Heart right ventricle (tissue), 16 donors: ENCODE measurements at regions not wholly inside any gene's neighbourhood (a gene's known extent, or its start where the extent isn't known, plus 50 kb on each side); places are given as distances from the start of the nearest gene placed in this dataset.

ENCODE experiments used
- ATAC-seq, 8 donors: fragments of 200-7000 bp; cut with Tn5 transposase; one replicate each; pipeline ENCODE4 v1.9.1; 2020; ENCODE audit warnings: mild to moderate bottlenecking in 8 of 8, moderate library complexity in 8 of 8, moderate number of reproducible peaks in 1 of 8
- DNase-seq, 2 donors: peaks; one replicate each; pipeline ENCODE4 v3.0.0-alpha.2; 2020
- H3K27ac ChIP-seq, 10 donors: fragments of 200-600 bp; sonication (generic) in 2 of 10; one replicate each; pipeline versions ENCODE4 v1.5.0 to v1.8.0; 2020 to 2022; ENCODE audit warnings: mild to moderate bottlenecking in 3 of 10
- H3K27me3 ChIP-seq, 7 donors: fragments of 200-600 bp; one replicate each; pipeline ENCODE4 v1.8.0; 2021 to 2022; ENCODE audit warnings: mild to moderate bottlenecking in 2 of 7
- H3K36me3 ChIP-seq, 9 donors: fragments of 200-600 bp; sonication (generic) in 1 of 9; one replicate each; pipeline versions ENCODE4 v1.5.0 to v1.8.0; 2020 to 2022; ENCODE audit warnings: mild to moderate bottlenecking in 2 of 9
- H3K4me1 ChIP-seq, 9 donors: fragments of 200-600 bp; sonication (generic) in 1 of 9; one replicate each; pipeline versions ENCODE4 v1.5.0 to v1.8.0; 2020 to 2022; ENCODE audit warnings: mild to moderate bottlenecking in 4 of 9
- H3K4me3 ChIP-seq, 10 donors: fragments of 200-600 bp; sonication (generic) in 2 of 10; one replicate each; pipeline versions ENCODE4 v1.5.0 to v1.8.0; 2020 to 2022; ENCODE audit warnings: mild to moderate bottlenecking in 7 of 10, moderate library complexity in 2 of 10
- H3K9me3 ChIP-seq, 11 donors: fragments of 200-600 bp in 10 of 11; sonication (generic) in 2 of 11; one replicate each; pipeline versions ENCODE4 v1.5.0 to v1.8.0; 2013 to 2022; ENCODE audit warnings: mild to moderate bottlenecking in 2 of 11, control low read depth in 1 of 11, moderate library complexity in 1 of 11
- CTCF ChIP-seq, 9 donors: fragments of 200-600 bp; sonication (generic) in 2 of 9; IDR thresholded peaks; one replicate each; pipeline versions ENCODE4 v1.5.0 to v1.8.0; 2021 to 2022; ENCODE audit warnings: antibody characterized with exemption in 9 of 9, mild to moderate bottlenecking in 5 of 9, moderate library complexity in 1 of 9
- WGBS, 2 donors: extraction: QIAGEN DNeasy Blood & Tissue Kit; methylation state at CpG; one replicate each; pipeline ENCODE4 v1.1.7; 2013; ENCODE audit warnings: inconsistent platforms in 1 of 2; 5-methylcytosine and 5-hydroxymethylcytosine counted together
- intact Hi-C, 10 donors: fragments of 100-400 bp; cut with DNase I; formaldehyde crosslinking; loops; one replicate each; pipeline versions ENCODE4 v1.11.1 to v1.14.2; 2022
- donor health status: Arrhythmogenic right ventricular cardiomyopathy.
- donor health status: ischemic (EF 13 %, LVEDD 7.1; RV severe dilation, severe dysfunction).
- donor health status: healthy with polysubstance abuse.
- donor health status: DM: no; HTN: yes; CAD: no.
- donor health status: DM: no; HTN: no; CAD: no.
- donor health status: ischemic (EF 25% LVEDD 6.9; RV normal size, moderate dysfunction).
- donor health status: ischemic (EF 25% LVEDD 5.7; RV mildly dilated, moderate dysfunction).
- donor health status: healthy.
- donor health status: DM: yes; HTN: yes; CAD: no.
- donor health status: Ischemic cardiomyopathy.
- donor health status: ischemic (EF 35%, LVEDD 5.7; RV mildly dilated, moderate dysfunction).
- donor health status: nonischemic (EF 11% LVEDD 7.7; RV severe dilation, severe dysfunction).
- donor health status: DM: yes; HTN: yes; CAD: no.
- donor health status: PGD.
- donor health status: ischemic (EF 29% LVEDD 5.4; RV normal size, mild dysfunction).
- donor health status: nonischemic (EF 23%, LVEDD 6.1; RV moderate dilation, normal function).

GRCh38 chr15:29548006-29548405, 274.3 kb downstream of the TJP1 start:
- intact Hi-C loops = no loop called here
- no peaks in the 10 kb centered on the region for H3K4me1 ChIP-seq
- H3K9me3 ChIP-seq = peaks cover 0 to 33% (median 0%) of the 10 kb centered on the region in 11 donors
- no peak for TF ChIP-seq CTCF (IDR thresholded peaks at IDR 0.05)
- 85 to 90% methylated on average over 2 of the region's 2 CpGs for WGBS, 2 donors
- peaks cover 0 to 5% (median 0%) of the 10 kb centered on the region in 7 donors for H3K27me3 ChIP-seq
- no peaks in the 10 kb centered on the region for H3K36me3 ChIP-seq
- H3K4me3 ChIP-seq = no peak overlapping the region
- H3K27ac ChIP-seq = no peak overlapping the region
- DNase-seq (no peak), ATAC-seq (no peak)

GRCh38 chr15:29544513-29545128, 275.0 kb upstream of the NSMCE3 start:
- peaks cover 0 to 6% (median 0%) of the 10 kb centered on the region in 7 donors for H3K27me3 ChIP-seq

GRCh38 chr15:29542994-29543393, 273.4 kb upstream of the NSMCE3 start:
- no peak overlapping the region for H3K4me3 ChIP-seq
- no peaks in the 10 kb centered on the region for H3K4me1 ChIP-seq
- H3K27ac ChIP-seq = no peak overlapping the region
- no peak for ATAC-seq
- H3K36me3 ChIP-seq = no peaks in the 10 kb centered on the region
- intact Hi-C loops = no loop called here
- no peak for TF ChIP-seq CTCF (IDR thresholded peaks at IDR 0.05)
- WGBS, 2 donors = 88 to 92% methylated on average over 1 of the region's 1 CpG
- peaks cover 0 to 31% (median 0%) of the 10 kb centered on the region in 11 donors for H3K9me3 ChIP-seq
- peaks cover 0 to 6% (median 0%) of the 10 kb centered on the region in 7 donors for H3K27me3 ChIP-seq
- no peak for DNase-seq

More at GRCh38 chr15:29544513-29545128, 275.0 kb upstream of the NSMCE3 start:
- intact Hi-C loops = no loop called here
- Histone ChIP-seq H3K27ac (no peak overlapping the region), H3K4me3 (no peak overlapping the region), H3K9me3 (peaks cover 0 to 33% (median 0%) of the 10 kb centered on the region in 11 donors), H3K36me3 (no peaks in the 10 kb centered on the region), H3K4me1 (no peaks in the 10 kb centered on the region)
- no peak for TF ChIP-seq CTCF (IDR thresholded peaks at IDR 0.05)
- 55 to 66% methylated on average over 7 of the region's 7 CpGs for WGBS, 2 donors
- DNase-seq = no peak
- ATAC-seq = no peak

GRCh38 chr15:29541309-29541708, 271.7 kb upstream of the NSMCE3 start:
- peaks cover 0 to 6% (median 0%) of the 10 kb centered on the region in 7 donors for H3K27me3 ChIP-seq
- TF ChIP-seq CTCF (IDR thresholded peaks at IDR 0.05) = no peak
- no peaks in the 10 kb centered on the region for H3K36me3 ChIP-seq
- intact Hi-C loops = no loop called here
- H3K9me3 ChIP-seq = peaks cover 0 to 14% (median 0%) of the 10 kb centered on the region in 11 donors
- DNase-seq (no peak), ATAC-seq (no peak)
- 77 to 80% methylated on average over 7 of the region's 7 CpGs for whole genome bisulfite sequencing, 2 donors
- no peak overlapping the region for H3K27ac ChIP-seq
- no peaks in the 10 kb centered on the region for H3K4me1 ChIP-seq
- H3K4me3 ChIP-seq = no peak overlapping the region
